Cardiac fibroblast (primary cell): ENCODE measurements at regions not wholly inside any gene's neighbourhood (a gene's known extent, or its start where the extent isn't known, plus 50 kb on each side); places are given as distances from the start of the nearest gene placed in this dataset.

Experiments
- DNase-seq, 2 donors: peaks; one replicate each; pipeline versions ENCODE4 v3.0.0 to v3.0.0-alpha.2; 2010; ENCODE audit warnings: low read depth in 2 of 2
- H3K4me3 ChIP-seq, 2 donors: replicated peaks in 1 of 2; 1 replicate in 1 of 2; 2 replicates in 1 of 2; pipeline ENCODE4 v1.5.1; 2011; ENCODE audit warnings: low read depth in 2 of 2, low read length in 2 of 2, mild to moderate bottlenecking in 2 of 2, moderate library complexity in 1 of 2
- CTCF ChIP-seq: IDR thresholded peaks from one replicate; pipeline ENCODE4 v1.5.1; 2011; ENCODE audit warnings: low read depth, mild to moderate bottlenecking, low read length, inconsistent platforms

DNA sequence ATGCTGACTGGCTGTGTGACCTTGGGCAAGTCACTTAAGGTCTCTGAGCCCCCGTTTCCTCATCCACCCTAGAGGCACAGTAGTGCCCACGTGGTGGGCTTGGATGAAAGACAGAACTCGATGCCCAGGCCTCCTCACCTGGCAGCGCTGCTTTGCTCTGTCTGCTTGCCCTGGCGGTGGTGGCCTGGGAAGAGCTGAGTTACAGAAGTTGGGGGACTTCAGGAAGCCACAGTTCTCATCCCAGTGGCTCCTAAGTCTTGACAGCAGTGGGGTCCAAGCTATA, 171.5 kb upstream of the IER5L start:
- no peak overlapping the region for H3K4me3 ChIP-seq
- TF ChIP-seq CTCF = no peak
- no peak for DNase-seq

GRCh38 chr9:129348890-129349664, 171.0 kb upstream of the IER5L start:
- H3K4me3 ChIP-seq = no peak overlapping the region
- DNase-seq = no peak
- no peak for TF ChIP-seq CTCF

- peak; percentile 54 to 73 for DNase-seq
- no peak overlapping the region for H3K4me3 ChIP-seq
- no peak for TF ChIP-seq CTCF
Measured at GRCh38 chr9:129347316-129348120, 169.5 kb upstream of the IER5L start.

GRCh38 chr9:129346046-129346445, 168.0 kb upstream of the IER5L start:
- DNase-seq = no peak
- no peak for TF ChIP-seq CTCF
- no peak overlapping the region for H3K4me3 ChIP-seq

DNA sequence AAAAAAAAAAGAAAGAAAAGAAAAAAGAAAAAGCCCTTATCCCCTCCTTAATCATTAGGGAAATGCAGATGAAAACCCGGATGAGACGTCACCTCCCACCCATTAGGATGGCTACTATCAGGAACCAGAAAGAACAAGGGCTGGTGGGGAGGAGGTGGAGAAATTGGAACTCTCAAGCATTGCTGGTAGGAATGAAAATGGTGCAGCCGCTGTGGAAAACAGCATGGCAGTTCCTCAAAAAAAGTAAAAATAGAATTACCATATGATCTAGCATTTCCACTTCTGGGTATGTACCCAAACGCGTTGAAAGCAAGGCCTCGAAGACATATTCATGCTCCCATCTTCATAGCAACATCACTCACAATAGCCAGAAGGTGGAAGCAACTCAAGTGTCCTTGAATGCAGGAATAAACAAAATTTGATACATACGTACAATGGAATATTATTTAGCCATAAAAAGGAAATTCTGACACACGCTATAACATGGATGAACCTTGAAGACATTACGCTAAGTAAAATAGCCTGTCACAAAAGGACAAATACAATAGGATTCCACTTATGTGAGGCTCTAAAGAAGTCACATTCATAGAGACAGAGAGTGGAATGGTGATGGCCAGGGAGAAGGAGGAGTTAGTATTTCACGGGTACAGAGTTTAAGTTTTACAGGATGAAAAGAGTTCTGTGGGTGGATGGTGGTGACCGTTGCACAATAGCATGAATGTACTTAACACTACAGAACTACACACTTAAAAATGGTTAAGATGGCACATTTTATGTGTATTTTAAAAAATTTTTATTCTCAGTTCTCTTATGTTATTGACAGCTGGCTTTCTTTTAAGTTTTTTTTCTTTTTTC, 166.8 kb upstream of the IER5L start:
- H3K4me3 ChIP-seq = no peak overlapping the region

More for the DNA sequence above, 166.8 kb upstream of the IER5L start:
- TF ChIP-seq CTCF = no peak
- no peak for DNase-seq
